ENCODE measurements at regions not wholly inside any gene's neighbourhood (a gene's known extent, or its start where the extent isn't known, plus 50 kb on each side); places are given as distances from the start of the nearest gene placed in this dataset.

DNA sequence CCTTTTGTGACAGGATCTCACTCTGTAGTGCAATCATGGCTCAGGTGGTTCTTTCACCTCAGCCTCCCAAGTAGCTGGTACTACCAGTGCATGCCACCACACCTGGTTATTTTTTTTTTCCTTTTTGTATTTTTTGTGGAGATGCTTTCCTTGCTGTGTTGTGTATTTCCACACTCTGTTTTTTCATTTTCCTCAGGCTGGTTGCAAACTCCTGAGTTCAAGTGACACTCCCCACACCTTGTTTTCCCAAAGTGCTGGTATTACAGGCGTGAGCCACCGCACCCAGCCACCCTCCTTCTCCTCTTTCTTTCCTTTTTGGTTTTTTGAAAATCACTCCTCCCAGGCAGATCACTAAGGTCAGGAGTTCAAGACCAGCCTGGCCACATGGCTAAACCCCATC, 65.0 kb downstream of the MYCN start:
- TF ChIP-seq POLR2AphosphoS5 (IDR thresholded peaks at IDR 0.05; ENCODE audit: low read depth, low read length) (no peak), TAF1 (IDR thresholded peaks at IDR 0.05; ENCODE audit: borderline replicate concordance, insufficient read depth, low read length) (no peak), REST (IDR thresholded peaks at IDR 0.05; ENCODE audit: insufficient read depth in 1 of 2, low read depth in 2 of 2, low read length in 2 of 2) (no peak), SIN3A (IDR thresholded peaks at IDR 0.05; ENCODE audit: borderline replicate concordance, insufficient read depth, low read length) (no peak)
